Bronchial epithelial cell (primary cell): ENCODE measurements at regions not wholly inside any gene's neighbourhood (a gene's known extent, or its start where the extent isn't known, plus 50 kb on each side); places are given as distances from the start of the nearest gene placed in this dataset.

Source experiments
- DNase-seq: peaks from one replicate; pipeline ENCODE4 v3.0.0-alpha.2; 2010; ENCODE audit warnings: low read depth
- FAIRE-seq: peaks from 2 replicates; lab custom pipeline; 2011; peaks lifted over from hg19 to GRCh38; lab: Jason Lieb, UNC
- H3K27me3 ChIP-seq: 2 replicates; pipeline ENCODE4 v1.5.1; 2011; ENCODE audit warnings: low read length; ENCODE audit not compliant: control insufficient read depth, insufficient read depth
- H3K36me3 ChIP-seq: 2 replicates; pipeline ENCODE4 v1.5.1; 2011; ENCODE audit warnings: low read length; ENCODE audit not compliant: control insufficient read depth, insufficient read depth
- H3K4me3 ChIP-seq: 2 replicates; pipeline ENCODE4 v1.5.1; 2011; ENCODE audit warnings: mild to moderate bottlenecking, low read depth, low read length, control low read depth
- CTCF ChIP-seq: IDR thresholded peaks from 2 replicates; pipeline ENCODE4 v1.5.1; 2011; ENCODE audit warnings: mild to moderate bottlenecking, moderate library complexity, low read length, control low read depth, inconsistent platforms; ENCODE audit not compliant: insufficient read depth, severe bottlenecking

DNA sequence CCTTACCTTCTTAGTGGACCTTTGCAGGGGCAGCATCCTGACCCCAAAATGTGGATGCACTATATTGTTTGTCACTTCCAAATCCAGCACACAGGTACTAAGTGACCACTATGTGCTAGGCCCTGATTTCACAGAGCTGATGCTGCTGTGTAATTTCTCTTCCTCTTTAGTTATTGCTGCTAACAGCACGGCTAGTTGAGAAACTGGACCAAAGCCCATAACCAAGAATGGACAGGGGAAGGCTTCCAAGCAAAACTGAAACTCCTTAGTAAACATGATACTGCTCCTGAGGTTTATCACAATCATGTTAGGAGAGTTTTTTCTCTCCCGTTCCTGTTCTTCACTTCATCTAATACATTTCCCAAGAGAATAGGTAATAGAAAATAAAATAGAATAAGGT lies 172.9 kb upstream of the TTC29 start:
- TF ChIP-seq CTCF, result no peak
- Histone ChIP-seq H3K27me3 (no peaks in the 10 kb centered on the region), H3K4me3 (no peak overlapping the region), H3K36me3 (no peaks in the 10 kb centered on the region)
- FAIRE-seq, result no peak
- no peak for DNase-seq

DNA sequence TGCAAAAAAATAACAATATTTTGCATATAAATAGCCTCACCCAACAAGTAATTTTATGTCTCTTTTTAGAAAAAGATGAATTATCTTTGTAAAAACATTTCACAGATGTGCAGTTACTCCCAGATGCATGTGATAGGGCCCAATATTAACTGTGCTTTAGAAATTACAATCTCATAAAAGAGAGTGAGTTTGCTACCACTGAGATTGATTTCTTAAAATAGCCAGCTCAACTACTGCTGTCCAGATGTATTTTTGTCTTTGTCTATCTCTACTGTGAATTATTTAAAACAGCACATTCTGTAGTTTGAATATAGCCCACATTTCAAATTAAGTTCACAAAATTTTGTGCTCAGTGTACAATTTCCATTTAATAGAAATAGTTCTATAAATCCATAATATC lies 177.0 kb upstream of the TTC29 start:
- no peaks in the 10 kb centered on the region for H3K36me3 ChIP-seq
- no peak for TF ChIP-seq CTCF
- no peak for DNase-seq
- no peak for FAIRE-seq
- H3K4me3 ChIP-seq, result no peak overlapping the region
- no peaks in the 10 kb centered on the region for H3K27me3 ChIP-seq

GRCh38 chr4:147123146-147123545 lies 177.5 kb upstream of the TTC29 start:
- no peak for TF ChIP-seq CTCF
- Histone ChIP-seq H3K36me3 (no peaks in the 10 kb centered on the region), H3K4me3 (no peak overlapping the region), H3K27me3 (no peaks in the 10 kb centered on the region)
- no peak for FAIRE-seq
- DNase-seq, result no peak

GRCh38 chr4:147128787-147129186 lies 183.1 kb upstream of the TTC29 start:
- FAIRE-seq, result no peak
- no peak for DNase-seq
- no peak for TF ChIP-seq CTCF
- H3K36me3 ChIP-seq, result no peaks in the 10 kb centered on the region
- no peaks in the 10 kb centered on the region for H3K27me3 ChIP-seq
- H3K4me3 ChIP-seq, result no peak overlapping the region

DNA sequence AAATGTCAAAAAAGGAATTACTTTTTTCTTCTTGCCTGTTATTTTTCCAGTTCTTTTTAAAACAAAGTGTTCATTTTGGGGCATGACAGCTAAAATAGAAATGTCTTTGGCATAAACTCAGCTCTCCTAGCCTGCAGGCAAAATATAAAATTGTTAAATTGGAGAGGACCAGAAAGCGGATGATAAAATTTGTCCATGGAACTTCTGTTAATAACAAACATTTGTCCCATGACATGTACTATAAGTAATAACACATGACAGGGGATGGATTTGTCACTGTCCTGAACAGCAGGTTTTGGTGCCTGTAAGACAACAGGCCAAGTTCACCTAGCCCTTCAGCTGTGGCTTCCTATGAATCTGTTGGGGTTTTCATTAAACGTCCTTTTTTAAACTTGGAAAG lies 184.0 kb upstream of the TTC29 start:
- H3K4me3 ChIP-seq, result no peak overlapping the region
- DNase-seq, result no peak
- H3K27me3 ChIP-seq, result no peaks in the 10 kb centered on the region
- no peak for TF ChIP-seq CTCF
- no peak for FAIRE-seq
- no peaks in the 10 kb centered on the region for H3K36me3 ChIP-seq

DNA sequence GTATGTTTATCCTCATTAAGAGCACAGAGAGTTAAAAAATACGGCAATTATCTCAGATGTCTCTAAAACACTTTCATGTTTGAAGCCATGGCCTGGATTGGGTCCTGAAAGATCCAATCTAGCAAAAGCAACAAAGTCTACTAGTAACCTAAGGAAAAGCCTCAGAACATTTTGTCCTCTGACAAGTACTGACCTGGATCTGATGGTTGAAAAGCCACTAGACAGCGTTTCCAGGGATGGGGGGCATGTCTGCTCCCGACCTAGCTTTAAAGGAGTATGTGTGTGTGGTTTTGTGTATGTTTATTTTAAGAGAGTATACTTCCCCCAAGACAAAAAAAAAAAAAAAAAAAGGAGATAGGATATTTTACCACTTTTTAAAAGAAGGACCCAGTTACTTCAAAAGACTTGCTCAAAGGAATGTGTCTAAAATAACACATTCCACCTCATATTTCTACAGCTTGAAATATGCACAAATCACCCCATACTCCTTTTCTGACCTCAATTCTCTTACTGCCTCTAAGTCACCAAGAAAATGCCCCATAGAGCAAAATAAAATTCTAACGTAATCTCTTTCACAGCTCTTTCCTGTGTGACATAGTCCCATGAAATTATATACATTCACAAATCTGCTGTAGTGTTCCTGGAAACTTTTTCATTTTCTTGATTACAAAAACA lies 189.0 kb upstream of the TTC29 start:
- no peak for FAIRE-seq
- no peaks in the 10 kb centered on the region for H3K36me3 ChIP-seq
- H3K4me3 ChIP-seq, result no peak overlapping the region
- peak; percentile 18 for DNase-seq
- no peaks in the 10 kb centered on the region for H3K27me3 ChIP-seq
- TF ChIP-seq CTCF, result no peak
